Ovary (tissue), 7 donors: ENCODE measurements at regions not wholly inside any gene's neighbourhood (a gene's known extent, or its start where the extent isn't known, plus 50 kb on each side); places are given as distances from the start of the nearest gene placed in this dataset.
"Not testable (repeated sequence)": the region's sequence is repeated elsewhere in the genome, so short reads cannot be mapped to it uniquely, and the experiment has no call there.

Experiments used
- DNase-seq, 5 donors: peaks; one replicate each; pipeline ENCODE4 v3.0.0-alpha.2; 2019 to 2020
- H3K27ac ChIP-seq, 2 donors: fragments of 200-600 bp; one replicate each; pipeline versions ENCODE4 v1.5.1 to v1.8.0; 2019 to 2022
- H3K27me3 ChIP-seq: fragments of 200-600 bp; one replicate; pipeline ENCODE4 v1.8.0; 2022
- H3K36me3 ChIP-seq: fragments of 200-600 bp; sonication (generic); one replicate; pipeline ENCODE4 v1.5.1; 2019
- H3K4me1 ChIP-seq: one replicate; pipeline ENCODE4 v1.8.1; 2013; ENCODE audit warnings: mild to moderate bottlenecking, moderate library complexity; ENCODE audit not compliant: insufficient read depth
- H3K4me3 ChIP-seq: fragments of 200-600 bp; sonication (generic); one replicate; pipeline ENCODE4 v1.5.1; 2017
- H3K9me3 ChIP-seq, 2 donors: fragments of 200-600 bp in 1 of 2; sonication (generic) in 1 of 2; one replicate each; pipeline versions ENCODE4 v1.5.1 to v1.8.1; 2013 to 2019; ENCODE audit warnings: mild to moderate bottlenecking in 1 of 2, moderate library complexity in 1 of 2
- CTCF ChIP-seq, 3 donors: fragments of 450-650 bp in 2 of 3; fragments of 200-600 bp in 1 of 3; IDR thresholded peaks; one replicate each; pipeline versions ENCODE4 v1.5.1 to v1.8.0; 2016 to 2022; ENCODE audit warnings: antibody characterized with exemption in 3 of 3, mild to moderate bottlenecking in 1 of 3
- EP300 ChIP-seq: sonication (generic); formaldehyde crosslinking; IDR thresholded peaks from one replicate; pipeline ENCODE4 v1.6.1; 2017; ENCODE audit warnings: antibody characterized with exemption
- POLR2A ChIP-seq: fragments of 450-650 bp; IDR thresholded peaks from one replicate; pipeline ENCODE4 v1.6.1; 2017; ENCODE audit warnings: antibody characterized with exemption, mild to moderate bottlenecking, moderate library complexity
- WGBS, 3 donors: extraction: QIAGEN DNeasy Blood & Tissue Kit in 1 of 3; methylation state at CpG; one replicate each; pipeline versions ENCODE4 v1.1.5 to v1.1.7; 2013 to 2017; 5-methylcytosine and 5-hydroxymethylcytosine counted together
- intact Hi-C, 4 donors: fragments of 100-400 bp; cut with DNase I; formaldehyde crosslinking; loops; one replicate each; pipeline versions ENCODE4 v1.11.0 to v1.15.1; 2022 to 2023
- donor health status: DM: no; HTN: no; CAD: no; lungs with moderate emphysema.
- donor health status: DM: no; HTN: no; CAD: no.
- donor health status: Bipolar disorder and iron deficiency.
- donor health status: DM: no; HTN: no; CAD: no.
- donor health status: DM: yes; HTN: yes; CAD: no.

DNA sequence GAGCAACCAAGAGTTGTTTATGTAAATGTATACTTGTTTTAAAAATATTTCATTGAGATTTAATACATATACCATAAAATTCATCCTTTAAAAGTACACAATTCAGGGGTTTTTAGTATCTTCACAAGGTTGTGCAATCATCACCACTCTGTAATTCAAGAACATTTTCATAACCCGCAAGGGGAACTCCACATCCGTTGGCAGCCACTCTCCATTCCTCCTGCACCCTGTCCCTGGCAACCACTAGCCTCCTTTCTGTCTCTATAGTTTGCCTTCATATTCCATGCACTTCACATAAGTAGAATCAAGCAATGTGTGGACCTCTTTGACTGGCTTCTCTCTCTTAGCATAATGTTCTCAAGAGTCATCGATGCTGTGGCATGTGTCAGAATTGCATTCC is 104.2 kb upstream of the PDE10A start:
- no peak for TF ChIP-seq CTCF (IDR thresholded peaks at IDR 0.05)
- no peak for TF ChIP-seq EP300
- no peak for TF ChIP-seq POLR2A
- Histone ChIP-seq H3K4me3 (no peak overlapping the region), H3K9me3 (peaks cover 0 to 4% of the 10 kb centered on the region in 2 donors), H3K36me3 (no peaks in the 10 kb centered on the region), H3K27me3 (no peaks in the 10 kb centered on the region), H3K4me1 (no peaks in the 10 kb centered on the region), H3K27ac (no peak overlapping the region)
- intact Hi-C loops = no loop called here
- no peak for DNase-seq
- WGBS, 3 donors = 56 to 92% (median 78%) methylated on average over 3 of the region's 3 CpGs

DNA sequence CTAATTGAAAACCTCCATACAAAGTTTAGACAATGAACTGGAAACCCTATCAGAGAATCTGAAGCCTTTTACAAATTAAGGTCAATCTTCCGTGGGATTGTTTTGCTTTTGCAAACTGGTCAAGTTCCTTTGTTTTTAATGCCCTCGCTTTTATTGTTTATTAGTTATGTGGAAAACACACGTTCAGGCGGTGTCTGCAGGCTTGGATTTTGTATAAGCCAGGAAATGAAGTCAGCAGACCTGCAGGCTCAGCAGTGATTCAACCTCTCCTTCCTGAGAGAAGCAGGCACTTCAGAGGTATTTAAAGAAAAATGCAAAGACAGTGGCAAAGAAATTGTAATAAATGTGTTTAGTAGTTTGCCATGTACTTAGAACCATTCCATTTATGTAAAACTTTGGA is 103.4 kb upstream of the PDE10A start:
- WGBS, 3 donors = 16 to 39% (median 21%) methylated on average over 4 of the region's 4 CpGs
- intact Hi-C loops = no loop called here
- no peak for TF ChIP-seq POLR2A
- TF ChIP-seq EP300 = no peak
- no peak for TF ChIP-seq CTCF (IDR thresholded peaks at IDR 0.05)
- peaks cover 0 to 4% of the 10 kb centered on the region in 2 donors for H3K9me3 ChIP-seq
- H3K4me3 ChIP-seq = no peak overlapping the region
- no peak overlapping the region for H3K27ac ChIP-seq
- H3K36me3 ChIP-seq = no peaks in the 10 kb centered on the region
- no peaks in the 10 kb centered on the region for H3K27me3 ChIP-seq
- no peaks in the 10 kb centered on the region for H3K4me1 ChIP-seq
- DNase-seq = no peak

DNA sequence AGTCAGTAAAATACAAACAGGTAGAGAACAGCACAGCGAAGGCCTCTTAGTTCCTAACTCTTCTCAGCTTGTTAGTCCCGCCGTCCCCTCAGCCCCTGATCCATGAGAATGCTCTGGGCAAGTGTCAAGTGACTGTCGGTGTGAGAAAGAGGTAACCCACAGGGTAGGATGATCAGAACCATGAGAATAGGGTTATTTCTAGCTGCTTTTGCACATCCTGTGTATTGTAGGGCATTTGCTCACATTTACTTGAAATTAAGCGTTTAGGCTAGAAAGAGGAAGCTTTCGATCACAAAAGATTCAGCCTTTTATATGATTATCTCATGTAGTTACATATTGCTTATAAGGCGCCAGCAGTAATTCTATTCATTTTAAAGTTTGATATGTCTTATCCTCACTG is 103.0 kb upstream of the PDE10A start:
- Histone ChIP-seq H3K36me3 (no peaks in the 10 kb centered on the region), H3K4me3 (no peak overlapping the region), H3K27me3 (no peaks in the 10 kb centered on the region), H3K9me3 (peaks cover 0 to 4% of the 10 kb centered on the region in 2 donors), H3K4me1 (no peaks in the 10 kb centered on the region), H3K27ac (no peak overlapping the region)
- 81 to 90% (median 83%) methylated on average over 7 of the region's 7 CpGs for WGBS, 3 donors
- intact Hi-C loops = no loop called here
- no peak for DNase-seq
- TF ChIP-seq POLR2A (no peak), CTCF (IDR thresholded peaks at IDR 0.05) (no peak), EP300 (no peak)

DNA sequence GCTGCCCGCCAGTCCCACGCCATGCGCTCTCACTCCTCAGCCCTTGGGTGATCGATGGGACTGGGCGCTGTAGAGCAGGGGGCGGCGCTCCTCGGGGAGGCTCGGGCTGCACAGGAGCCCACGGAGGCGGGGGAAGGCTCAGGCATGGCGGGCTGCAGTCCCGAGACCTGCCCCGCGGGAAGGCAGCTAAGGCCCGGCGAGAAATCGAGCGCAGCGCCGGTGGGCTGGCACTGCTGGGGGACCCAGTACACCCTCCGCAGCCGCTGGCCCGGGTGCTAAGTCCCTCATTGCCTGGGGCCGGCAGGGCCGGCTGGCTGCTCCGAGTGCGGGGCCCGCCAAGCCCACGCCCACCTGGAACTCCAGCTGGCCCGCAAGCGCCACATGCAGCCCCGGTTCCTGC is 102.2 kb upstream of the PDE10A start:
- H3K27me3 ChIP-seq, H3K4me1 ChIP-seq, H3K36me3 ChIP-seq, DNase-seq, intact Hi-C loops, H3K4me3 ChIP-seq, H3K9me3 ChIP-seq, H3K27ac ChIP-seq: not testable (repeated sequence)
- WGBS, 3 donors = 89 to 97% (median 96%) methylated on average over 11 to 23 of the region's 33 CpGs

DNA sequence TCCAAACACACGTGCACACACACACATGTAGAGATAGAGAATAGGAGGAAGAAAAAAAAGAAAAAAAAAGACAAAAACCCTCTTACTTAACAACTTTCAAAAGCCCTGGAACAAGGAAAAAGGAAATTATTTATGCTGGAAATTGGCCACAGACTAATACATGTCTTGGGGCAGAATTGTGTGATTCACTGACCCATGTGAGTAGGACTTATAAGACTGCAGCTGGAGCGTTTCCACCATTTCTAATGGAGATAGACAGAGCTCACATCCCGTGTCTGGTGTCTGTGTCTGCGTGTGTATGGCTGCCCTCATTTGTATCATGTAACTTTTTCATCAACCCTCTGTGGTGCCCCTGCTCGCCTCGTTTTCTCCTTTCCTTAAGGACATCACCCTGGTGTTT is 99.8 kb upstream of the PDE10A start:
- H3K4me3 ChIP-seq = no peak overlapping the region
- no peak overlapping the region for H3K27ac ChIP-seq
- no peak for DNase-seq
- no peak for TF ChIP-seq EP300
- no peak for TF ChIP-seq POLR2A
- no peak for TF ChIP-seq CTCF (IDR thresholded peaks at IDR 0.05)
- H3K36me3 ChIP-seq = no peaks in the 10 kb centered on the region
- no peaks in the 10 kb centered on the region for H3K27me3 ChIP-seq
- H3K9me3 ChIP-seq = peaks cover 0 to 4% of the 10 kb centered on the region in 2 donors
- intact Hi-C loops = no loop called here
- no peaks in the 10 kb centered on the region for H3K4me1 ChIP-seq
- 83 to 91% (median 91%) methylated on average over 6 of the region's 6 CpGs for WGBS, 3 donors
